Naive thymus-derived CD4-positive, alpha-beta T cell (primary cell): ENCODE measurements at regions not wholly inside any gene's neighbourhood (a gene's known extent, or its start where the extent isn't known, plus 50 kb on each side); places are given as distances from the start of the nearest gene placed in this dataset.
"Not testable (repeated sequence)": the region's sequence is repeated elsewhere in the genome, so short reads cannot be mapped to it uniquely, and the experiment has no call there.

Source experiments
- ATAC-seq: fragments of 150-1000 bp; cut with Tn5 transposase; 2 replicates; pipeline ENCODE4 v1.10.0; 2021; ENCODE audit warnings: mild to moderate bottlenecking, moderate library complexity
- CTCF ChIA-PET: fragments of 350-600 bp; sonication (Branson Sonifier 250); formaldehyde crosslinking; loops from one replicate; lab custom pipeline; 2021; ENCODE audit warnings: antibody characterized with exemption; lab: Charles Lee
- POLR2A ChIA-PET: fragments of 350-600 bp; sonication (Branson Sonifier 250); formaldehyde crosslinking; loops from one replicate; lab custom pipeline; 2021; ENCODE audit warnings: antibody characterized with exemption, inconsistent platforms; lab: Charles Lee
- DNase-seq, 9 donors: peaks; one replicate each; pipeline versions ENCODE4 v3.0.0 to v3.0.0-alpha.2; 2020 to 2022; ENCODE audit warnings: mixed read lengths in 1 of 9
- H3K27ac ChIP-seq: one replicate; pipeline ENCODE4 v1.7.0; 2013; ENCODE audit warnings: mild to moderate bottlenecking, low read depth, low read length, moderate library complexity
- H3K27me3 ChIP-seq, 2 donors: one replicate each; pipeline ENCODE4 v1.7.0; 2013; ENCODE audit warnings: low read length in 2 of 2, mild to moderate bottlenecking in 2 of 2, moderate library complexity in 2 of 2; ENCODE audit not compliant: control insufficient read depth in 2 of 2, insufficient read depth in 2 of 2
- H3K36me3 ChIP-seq, 3 experiments: 1 replicate in 2 of 3; 2 replicates in 1 of 3; pipeline ENCODE4 v1.7.0; 2013; ENCODE audit warnings: low read length in 3 of 3, mild to moderate bottlenecking in 3 of 3, moderate library complexity in 1 of 3; ENCODE audit not compliant: insufficient read depth in 3 of 3, control insufficient read depth in 2 of 3
- H3K4me1 ChIP-seq, 2 donors: one replicate each; pipeline ENCODE4 v1.7.0; 2013; ENCODE audit warnings: low read length in 2 of 2, mild to moderate bottlenecking in 2 of 2, moderate library complexity in 1 of 2; ENCODE audit not compliant: control insufficient read depth in 2 of 2, insufficient read depth in 2 of 2
- H3K4me3 ChIP-seq: 2 replicates; pipeline ENCODE4 v1.7.0; 2013; ENCODE audit warnings: mild to moderate bottlenecking, low read length
- H3K9me3 ChIP-seq, 3 experiments: 1 replicate in 2 of 3; 2 replicates in 1 of 3; pipeline ENCODE4 v1.7.0; 2013; ENCODE audit warnings: low read length in 3 of 3; ENCODE audit not compliant: control insufficient read depth in 2 of 3
- H3K27ac Mint-ChIP-seq, 9 donors: one replicate each; pipeline ENCODE4 v1.8.0; 2020 to 2022; ENCODE audit warnings: mixed read lengths in 9 of 9, mild to moderate bottlenecking in 8 of 9, moderate library complexity in 5 of 9, inconsistent platforms in 2 of 9
- H3K27me3 Mint-ChIP-seq, 5 donors: one replicate each; pipeline ENCODE4 v1.8.0; 2021 to 2022; ENCODE audit warnings: mixed read lengths in 5 of 5, mild to moderate bottlenecking in 1 of 5
- H3K36me3 Mint-ChIP-seq, 5 donors: one replicate each; pipeline ENCODE4 v1.8.0; 2020 to 2022; ENCODE audit warnings: mixed read lengths in 5 of 5, mild to moderate bottlenecking in 3 of 5, inconsistent platforms in 1 of 5
- H3K4me1 Mint-ChIP-seq, 7 donors: one replicate each; pipeline ENCODE4 v1.8.0; 2020 to 2022; ENCODE audit warnings: mixed read lengths in 7 of 7, mild to moderate bottlenecking in 3 of 7, inconsistent platforms in 1 of 7
- H3K4me3 Mint-ChIP-seq, 10 donors: one replicate each; pipeline ENCODE4 v1.8.0; 2020 to 2022; ENCODE audit warnings: mild to moderate bottlenecking in 10 of 10, mixed read lengths in 10 of 10, moderate library complexity in 6 of 10, inconsistent platforms in 2 of 10
- H3K9me3 Mint-ChIP-seq, 11 donors: one replicate each; pipeline ENCODE4 v1.8.0; 2020 to 2022; ENCODE audit warnings: mixed read lengths in 11 of 11, mild to moderate bottlenecking in 4 of 11, inconsistent platforms in 1 of 11, moderate library complexity in 1 of 11
- intact Hi-C, 2 donors: fragments of 100-400 bp; cut with micrococcal nuclease; formaldehyde crosslinking; loops; one replicate each; pipeline ENCODE4 v1.15.1; 2023

DNA sequence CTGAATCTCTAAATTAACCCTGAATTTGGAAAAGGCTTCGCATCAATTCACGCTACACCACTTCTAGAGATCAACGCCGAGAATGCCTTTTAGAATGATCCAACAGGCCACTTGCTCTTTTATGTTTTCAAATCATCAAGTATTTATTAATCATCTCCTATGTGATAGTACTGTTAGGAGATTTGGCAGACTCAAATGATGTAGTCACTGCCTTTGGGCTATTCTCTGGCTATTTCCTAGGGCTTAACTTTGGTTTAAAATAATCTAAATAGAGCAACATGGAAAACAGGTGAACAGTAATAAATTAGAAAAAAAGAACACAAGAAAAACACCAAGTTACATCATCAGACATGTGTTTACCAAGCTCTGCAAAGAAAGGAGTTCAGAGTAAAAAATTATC lies 140.3 kb downstream of the TENT5A start:
- Histone ChIP-seq H3K4me3 (no peak overlapping the region), H3K36me3 (no peaks in the 10 kb centered on the region), H3K9me3 (no peaks in the 10 kb centered on the region), H3K27me3 (no peaks in the 10 kb centered on the region), H3K27ac (no peak overlapping the region), H3K4me1 (no peaks in the 10 kb centered on the region)
- POLR2A ChIA-PET: no interaction called here
- Mint-ChIP-seq H3K27ac (no peak overlapping the region), H3K36me3 (no peaks in the 10 kb centered on the region), H3K27me3 (no peaks in the 10 kb centered on the region), H3K4me3 (no peak overlapping the region), H3K4me1 (peaks cover 0 to 12% (median 5%) of the 10 kb centered on the region in 7 donors), H3K9me3 (peaks cover 0 to 3% (median 0%) of the 10 kb centered on the region in 11 donors)
- ATAC-seq: no peak
- intact Hi-C loops: no loop called here
- CTCF ChIA-PET: no interaction called here
- DNase-seq: no peak

DNA sequence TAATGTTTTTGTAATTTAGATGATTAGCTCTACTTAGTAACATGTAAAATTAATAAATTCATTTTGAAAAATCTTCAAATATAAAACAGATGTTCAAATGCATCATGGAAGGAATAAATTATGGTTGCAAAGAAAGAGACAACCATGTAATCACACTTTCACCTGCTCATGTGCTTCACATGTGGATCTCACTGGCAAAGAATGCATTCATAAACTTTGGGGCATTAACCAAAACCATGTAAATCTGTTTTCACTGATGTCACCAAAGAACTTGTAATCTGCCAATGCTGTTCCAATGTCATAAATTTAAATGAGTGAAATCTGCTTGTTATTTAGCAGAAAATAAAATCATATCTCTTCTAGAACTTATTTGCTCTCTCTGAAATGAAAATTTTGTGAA lies 142.7 kb downstream of the TENT5A start:
- ChIA-PET POLR2A (no interaction called here), CTCF (no interaction called here)
- Mint-ChIP-seq H3K27me3 (no peaks in the 10 kb centered on the region), H3K27ac (no peak overlapping the region), H3K4me1 (peaks cover 0 to 12% (median 5%) of the 10 kb centered on the region in 7 donors), H3K9me3 (peaks cover 0 to 3% (median 0%) of the 10 kb centered on the region in 11 donors), H3K4me3 (no peak overlapping the region), H3K36me3 (no peaks in the 10 kb centered on the region)
- no peaks in the 10 kb centered on the region for H3K36me3 ChIP-seq
- intact Hi-C loops: no loop called here
- no peak for DNase-seq
- no peaks in the 10 kb centered on the region for H3K27me3 ChIP-seq
- H3K9me3 ChIP-seq: no peaks in the 10 kb centered on the region
- H3K4me3 ChIP-seq: no peak overlapping the region
- H3K4me1 ChIP-seq: no peaks in the 10 kb centered on the region
- no peak overlapping the region for H3K27ac ChIP-seq
- ATAC-seq: no peak

DNA sequence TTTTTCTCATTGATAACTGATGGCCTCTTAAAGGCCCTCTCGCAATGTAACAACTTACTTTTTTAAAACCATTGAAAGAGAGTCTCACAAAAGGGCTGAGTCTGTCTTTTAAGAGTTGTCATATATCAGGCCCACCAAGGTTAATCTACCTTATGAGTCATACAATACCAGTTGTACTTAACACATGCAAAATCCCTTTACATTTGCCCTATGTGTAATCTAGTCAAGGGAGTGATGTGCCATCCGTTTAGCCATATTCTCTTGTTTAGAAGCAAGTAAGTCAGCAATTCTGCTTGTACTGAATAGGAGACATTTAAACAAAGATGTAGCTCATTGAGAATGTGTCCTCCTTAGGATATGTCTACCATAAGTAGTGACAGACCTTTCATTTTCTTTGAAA lies 143.7 kb downstream of the TENT5A start:
- H3K36me3 ChIP-seq: no peaks in the 10 kb centered on the region
- no peaks in the 10 kb centered on the region for H3K4me1 ChIP-seq
- no peak overlapping the region for H3K27ac ChIP-seq
- Mint-ChIP-seq H3K36me3 (no peaks in the 10 kb centered on the region), H3K9me3 (peaks cover 0 to 7% (median 0%) of the 10 kb centered on the region in 11 donors), H3K4me1 (peaks cover 0 to 7% (median 5%) of the 10 kb centered on the region in 7 donors), H3K27me3 (no peaks in the 10 kb centered on the region), H3K4me3 (no peak overlapping the region), H3K27ac (no peak overlapping the region)
- ChIA-PET CTCF (no interaction called here), POLR2A (no interaction called here)
- intact Hi-C loops: no loop called here
- DNase-seq: no peak
- no peak for ATAC-seq
- H3K9me3 ChIP-seq: no peaks in the 10 kb centered on the region
- no peaks in the 10 kb centered on the region for H3K27me3 ChIP-seq
- H3K4me3 ChIP-seq: no peak overlapping the region

DNA sequence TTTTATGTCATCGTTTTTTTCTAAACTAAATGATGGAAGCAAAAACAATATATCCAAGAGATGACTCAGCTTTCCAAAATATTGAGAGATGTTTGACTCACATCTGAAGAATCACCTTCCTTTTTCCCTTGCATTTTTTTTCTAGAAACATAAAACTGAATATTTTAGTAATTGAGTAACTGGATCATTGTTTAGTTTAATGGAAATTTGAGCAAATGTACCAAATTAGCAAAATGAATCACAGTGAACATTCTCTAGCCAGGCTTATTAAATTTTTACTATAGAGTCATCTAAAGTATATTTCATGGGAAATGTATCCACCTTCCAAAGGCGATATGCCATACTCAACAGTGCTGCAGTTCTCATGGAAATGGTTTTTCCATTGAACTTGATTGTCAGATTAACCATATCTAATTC lies 145.5 kb downstream of the TENT5A start:
- Histone ChIP-seq H3K4me1 (no peaks in the 10 kb centered on the region), H3K27ac (no peak overlapping the region), H3K4me3 (no peak overlapping the region), H3K27me3 (no peaks in the 10 kb centered on the region), H3K36me3 (no peaks in the 10 kb centered on the region), H3K9me3 (no peaks in the 10 kb centered on the region)
- Mint-ChIP-seq H3K36me3 (peaks cover 0 to 6% (median 0%) of the 10 kb centered on the region in 5 donors), H3K4me3 (no peak overlapping the region), H3K27ac (no peak overlapping the region), H3K27me3 (no peaks in the 10 kb centered on the region), H3K9me3 (peaks cover 0 to 12% (median 6%) of the 10 kb centered on the region in 11 donors), H3K4me1 (no peaks in the 10 kb centered on the region)
- no peak for ATAC-seq
- CTCF ChIA-PET: no interaction called here
- POLR2A ChIA-PET: no interaction called here
- no peak for DNase-seq
- intact Hi-C loops: no loop called here

DNA sequence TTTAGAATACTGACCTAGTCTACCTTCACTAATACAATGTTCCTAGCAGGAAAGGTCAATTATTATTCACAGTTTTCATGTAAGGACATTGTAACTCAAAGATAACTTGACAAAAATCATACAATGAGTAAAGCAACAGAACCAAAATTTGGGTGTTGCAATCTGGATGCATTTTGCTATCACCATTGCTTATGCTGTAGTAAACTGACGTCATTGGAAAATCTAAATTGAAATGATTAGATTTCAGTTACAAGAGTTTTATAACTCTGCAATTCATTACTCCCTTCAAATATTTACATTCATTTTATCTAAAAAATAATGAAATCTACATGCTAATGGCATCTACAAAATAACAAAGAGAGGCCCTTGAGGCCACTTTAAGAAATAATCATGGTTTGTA lies 147.0 kb downstream of the TENT5A start:
- H3K27me3 ChIP-seq: no peaks in the 10 kb centered on the region
- Mint-ChIP-seq H3K27ac (no peak overlapping the region), H3K36me3 (peaks cover 0 to 6% (median 0%) of the 10 kb centered on the region in 5 donors), H3K4me3 (no peak overlapping the region), H3K27me3 (no peaks in the 10 kb centered on the region), H3K4me1 (no peaks in the 10 kb centered on the region), H3K9me3 (peaks cover 0 to 12% (median 8%) of the 10 kb centered on the region in 11 donors)
- no peaks in the 10 kb centered on the region for H3K4me1 ChIP-seq
- H3K27ac ChIP-seq: no peak overlapping the region
- POLR2A ChIA-PET: no interaction called here
- DNase-seq: no peak
- intact Hi-C loops: no loop called here
- no peaks in the 10 kb centered on the region for H3K36me3 ChIP-seq
- ATAC-seq: no peak
- H3K4me3 ChIP-seq: no peak overlapping the region
- H3K9me3 ChIP-seq: no peaks in the 10 kb centered on the region
- CTCF ChIA-PET: interaction anchor here (0.6 kb wide), 1 partner anchor 604 kb away, joined by 3 read pairs; no protein-coding TSS in a partner anchor

DNA sequence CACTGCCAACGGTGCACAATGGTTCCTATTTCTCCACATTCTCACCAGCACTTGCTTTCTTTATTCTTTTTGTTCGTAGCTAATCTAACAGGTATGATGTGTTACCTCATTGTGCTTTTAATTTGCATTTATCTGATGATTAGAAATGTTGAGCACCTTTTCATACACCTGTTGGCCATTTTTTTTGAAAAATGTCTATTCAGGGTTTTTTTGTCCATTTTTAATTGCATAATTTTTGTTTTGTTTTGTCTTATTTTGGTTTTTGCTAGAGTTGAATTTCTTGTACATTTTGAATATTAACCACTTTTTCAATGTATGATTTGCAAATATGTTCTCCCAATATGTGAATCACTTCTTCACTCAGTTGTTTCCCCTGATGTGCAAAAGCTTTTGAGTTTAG lies 150.6 kb downstream of the TENT5A start:
- no peaks in the 10 kb centered on the region for H3K4me1 Mint-ChIP-seq
- DNase-seq: no peak
- H3K27ac ChIP-seq: no peak overlapping the region
- H3K36me3 Mint-ChIP-seq: peaks cover 0 to 6% (median 0%) of the 10 kb centered on the region in 5 donors
- intact Hi-C loops: no loop called here
- H3K27me3 ChIP-seq: no peaks in the 10 kb centered on the region
- no peak overlapping the region for H3K4me3 ChIP-seq
- CTCF ChIA-PET: no interaction called here
- ATAC-seq: no peak
- peaks cover 0 to 12% (median 8%) of the 10 kb centered on the region in 11 donors for H3K9me3 Mint-ChIP-seq
- no peak overlapping the region for H3K4me3 Mint-ChIP-seq
- no peaks in the 10 kb centered on the region for H3K4me1 ChIP-seq
- H3K9me3 ChIP-seq: no peaks in the 10 kb centered on the region
- H3K27me3 Mint-ChIP-seq: no peaks in the 10 kb centered on the region
- H3K36me3 ChIP-seq: no peaks in the 10 kb centered on the region
- no peak overlapping the region for H3K27ac Mint-ChIP-seq
- POLR2A ChIA-PET: no interaction called here

DNA sequence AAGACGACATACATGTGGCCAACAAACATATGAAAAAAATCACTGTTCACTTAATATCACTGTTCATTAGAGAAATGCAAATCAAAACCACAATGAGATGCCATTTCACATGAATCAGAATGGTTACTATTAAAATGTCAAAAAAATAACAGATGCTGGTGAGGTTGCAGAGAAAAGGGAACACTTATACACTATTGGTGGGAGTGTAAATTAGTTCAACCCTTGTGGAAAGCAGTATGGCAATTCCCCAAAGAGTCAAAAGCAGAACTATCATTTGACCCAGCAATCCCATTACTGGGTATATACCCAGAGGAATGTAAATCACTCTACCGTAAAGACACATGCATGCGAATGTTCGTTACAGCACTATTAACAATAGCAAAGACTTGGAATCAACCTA lies 152.0 kb downstream of the TENT5A start:
- H3K27me3 ChIP-seq, H3K36me3 Mint-ChIP-seq, intact Hi-C loops, POLR2A ChIA-PET, ATAC-seq, H3K27ac Mint-ChIP-seq, H3K27ac ChIP-seq, DNase-seq, H3K4me3 Mint-ChIP-seq, H3K9me3 ChIP-seq, H3K4me1 ChIP-seq, H3K4me1 Mint-ChIP-seq, CTCF ChIA-PET, H3K27me3 Mint-ChIP-seq, H3K4me3 ChIP-seq, H3K36me3 ChIP-seq: not testable (repeated sequence)
- peaks cover 0 to 12% (median 8%) of the 10 kb centered on the region in 11 donors for H3K9me3 Mint-ChIP-seq
